Stimulated activated CD4-positive, alpha-beta T cell treated with anti-CD3 and anti-CD28 coated beads, Interleukin-15, amount 100 ng/mL, for 24 hours (primary cell): ENCODE measurements at regions not wholly inside any gene's neighbourhood (a gene's known extent, or its start where the extent isn't known, plus 50 kb on each side); places are given as distances from the start of the nearest gene placed in this dataset.
"Not testable (repeated sequence)": the region's sequence is repeated elsewhere in the genome, so short reads cannot be mapped to it uniquely, and the experiment has no call there.

Experiments used
- DNase-seq: peaks from one replicate; pipeline ENCODE4 v3.0.0-alpha.2; 2020

- no peak for DNase-seq
These were observed 234.5 kb downstream of the PCSK1 start for GRCh38 chr5:96198356-96199058.

DNA sequence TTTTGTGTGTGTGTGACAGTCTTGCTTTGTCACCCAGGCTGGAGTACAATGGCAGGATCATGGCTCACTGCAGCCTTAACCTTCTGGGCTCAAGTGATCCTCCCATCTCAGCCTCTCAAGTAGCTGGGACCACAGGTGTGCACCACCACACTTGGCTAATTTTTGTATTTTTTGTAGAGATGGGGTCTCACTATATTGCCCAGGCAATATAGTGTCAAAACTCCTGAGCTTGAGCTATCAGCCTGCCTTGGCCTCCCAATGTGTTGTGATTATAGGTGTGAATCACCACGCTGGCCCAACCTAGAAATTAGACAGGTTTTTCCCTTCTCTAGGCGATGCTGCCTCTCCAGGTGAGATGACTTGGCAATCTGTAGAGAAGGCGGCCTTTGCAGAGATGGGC, 235.3 kb downstream of the PCSK1 start:
- DNase-seq: not testable (repeated sequence)

DNA sequence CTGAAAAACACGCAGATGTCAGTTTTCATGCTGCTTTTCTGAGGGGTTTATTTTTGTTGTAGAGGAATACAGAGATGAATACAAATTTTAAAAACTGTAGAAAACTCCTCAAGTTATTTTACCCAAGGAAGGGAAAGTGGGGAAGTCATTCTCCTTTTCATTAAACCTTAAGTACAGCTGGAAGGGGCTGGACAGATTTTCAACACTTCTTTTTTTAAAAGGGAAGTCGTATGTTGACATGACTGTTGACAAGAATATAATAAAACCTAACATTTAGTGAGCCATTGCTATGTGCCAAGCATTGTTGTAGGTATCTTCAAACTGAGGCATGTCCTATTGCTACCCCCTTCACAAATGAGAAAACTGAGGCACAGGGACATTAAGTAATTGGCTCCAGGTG, 235.7 kb upstream of the ELL2 start:
- DNase-seq: no peak

DNA sequence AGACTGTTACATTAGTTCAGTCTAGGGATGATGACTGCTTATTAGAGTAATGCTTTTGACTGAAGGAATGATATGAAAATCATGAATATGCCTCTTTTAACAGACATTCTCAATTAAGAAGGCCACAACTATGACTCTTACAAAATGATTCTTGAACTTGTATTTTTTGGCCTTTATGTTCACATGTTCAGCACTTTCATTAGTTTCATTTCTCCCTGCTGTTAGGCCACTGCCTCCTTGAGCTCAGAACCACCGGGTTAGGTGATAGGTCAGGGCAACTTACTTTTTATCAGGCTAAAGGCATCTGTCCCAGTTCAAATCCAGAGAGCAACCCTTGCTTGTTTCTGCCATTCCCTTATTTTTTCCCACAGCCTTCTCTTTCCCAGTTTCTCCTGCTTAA, 235.2 kb upstream of the ELL2 start:
- no peak for DNase-seq

- no peak for DNase-seq
These were observed 234.8 kb upstream of the ELL2 start for GRCh38 chr5:96196407-96196806.

DNA sequence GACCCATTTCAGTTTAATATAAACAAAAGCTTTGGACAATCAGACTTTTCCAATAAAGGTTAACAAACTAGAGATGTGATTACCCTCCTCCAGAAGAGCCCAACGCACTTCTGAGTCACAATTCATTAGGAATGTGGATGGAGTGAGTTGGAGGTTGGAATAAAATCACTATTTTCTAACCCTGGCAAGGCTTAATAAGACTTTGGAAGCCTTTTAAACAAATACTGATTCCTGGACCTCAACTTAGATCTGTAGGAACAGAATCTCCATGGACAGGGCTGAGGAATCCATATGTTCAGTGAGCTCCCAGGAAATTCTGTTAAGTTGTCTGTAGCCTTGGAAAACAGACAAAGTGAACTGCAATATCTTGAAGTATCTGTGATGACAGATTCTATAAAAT, 233.5 kb upstream of the ELL2 start:
- no peak for DNase-seq

- no peak for DNase-seq
These were observed 232.9 kb upstream of the ELL2 start for GRCh38 chr5:96194593-96194992.

GRCh38 chr5:96193946-96194345, 232.3 kb upstream of the ELL2 start:
- no peak for DNase-seq

DNA sequence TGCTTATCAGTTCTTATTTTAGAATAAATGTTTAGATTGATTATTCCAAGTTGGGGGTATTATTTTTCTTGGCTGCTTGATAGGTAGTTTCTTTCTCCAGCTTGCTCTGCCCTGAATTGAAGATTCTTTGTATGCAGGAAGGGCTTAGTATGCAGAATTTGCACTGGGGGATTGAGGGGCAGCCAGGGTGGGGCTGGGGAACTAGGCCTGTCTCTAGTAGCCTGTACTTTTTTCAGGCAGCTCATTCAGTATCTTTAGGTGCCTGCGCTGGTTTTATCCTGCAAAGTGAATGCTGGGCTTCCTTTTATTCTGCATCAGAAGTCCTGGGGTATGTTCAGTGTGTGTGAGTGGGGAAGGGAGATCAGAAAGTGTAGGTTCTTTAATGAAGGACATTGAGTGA, 228.3 kb upstream of the ELL2 start:
- no peak for DNase-seq

- no peak for DNase-seq
These were observed 227.6 kb upstream of the ELL2 start for GRCh38 chr5:96189028-96189826.

- DNase-seq: no peak
These were observed 225.8 kb upstream of the ELL2 start for GRCh38 chr5:96187309-96188027.

DNA sequence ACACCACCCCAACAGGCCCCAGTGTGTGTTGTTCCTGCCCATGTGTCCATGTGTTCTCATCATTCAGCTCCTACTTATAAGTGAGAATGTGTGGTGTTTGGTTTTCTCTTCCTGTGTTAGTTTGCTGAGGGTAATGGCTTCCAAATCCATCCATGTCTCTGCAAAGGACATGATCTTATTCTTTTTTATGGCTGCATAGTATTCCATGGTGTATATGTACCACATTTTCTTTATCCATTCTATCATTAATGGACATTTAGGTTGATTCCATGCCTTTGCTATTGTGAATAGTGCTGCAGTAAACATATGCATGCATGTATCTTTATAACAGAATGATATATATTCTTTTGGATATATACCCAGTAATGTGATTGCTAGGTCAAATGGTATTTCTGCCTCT, 222.9 kb upstream of the ELL2 start:
- DNase-seq: not testable (repeated sequence)

DNA sequence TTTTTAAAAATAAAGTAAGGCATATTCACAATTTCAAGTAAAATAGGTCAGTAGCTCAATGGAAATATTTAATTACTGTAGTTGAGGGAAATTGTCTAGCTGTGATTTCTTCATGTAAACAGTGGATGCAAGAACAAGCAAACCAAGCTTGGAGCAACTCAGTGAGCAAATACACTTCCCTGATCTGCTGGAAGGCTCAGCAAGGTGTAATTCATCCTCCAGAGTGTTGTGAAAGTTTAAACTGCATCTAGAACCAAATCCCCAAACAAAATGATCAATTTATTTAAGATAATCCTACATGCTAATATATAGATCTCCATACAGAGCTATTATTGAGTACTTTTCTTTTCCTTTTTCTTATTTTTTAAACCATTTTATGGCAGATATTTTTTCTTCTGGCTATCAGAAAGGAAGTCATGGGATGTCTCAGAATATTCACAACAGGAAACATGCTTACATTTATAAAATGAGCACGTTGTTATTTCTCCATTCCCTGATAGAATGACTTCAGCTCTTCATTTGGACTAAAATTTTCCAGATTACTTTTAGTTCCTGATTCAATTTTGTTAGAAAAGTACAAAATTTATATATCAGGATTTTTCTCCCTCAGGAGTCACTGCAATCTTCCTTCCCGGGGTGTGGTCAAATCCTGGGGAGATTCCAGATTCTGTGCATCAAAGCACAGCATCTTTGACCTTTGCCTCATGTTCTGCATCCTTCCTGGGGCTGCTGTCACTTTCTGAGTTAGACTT, 219.2 kb upstream of the ELL2 start:
- DNase-seq: no peak

DNA sequence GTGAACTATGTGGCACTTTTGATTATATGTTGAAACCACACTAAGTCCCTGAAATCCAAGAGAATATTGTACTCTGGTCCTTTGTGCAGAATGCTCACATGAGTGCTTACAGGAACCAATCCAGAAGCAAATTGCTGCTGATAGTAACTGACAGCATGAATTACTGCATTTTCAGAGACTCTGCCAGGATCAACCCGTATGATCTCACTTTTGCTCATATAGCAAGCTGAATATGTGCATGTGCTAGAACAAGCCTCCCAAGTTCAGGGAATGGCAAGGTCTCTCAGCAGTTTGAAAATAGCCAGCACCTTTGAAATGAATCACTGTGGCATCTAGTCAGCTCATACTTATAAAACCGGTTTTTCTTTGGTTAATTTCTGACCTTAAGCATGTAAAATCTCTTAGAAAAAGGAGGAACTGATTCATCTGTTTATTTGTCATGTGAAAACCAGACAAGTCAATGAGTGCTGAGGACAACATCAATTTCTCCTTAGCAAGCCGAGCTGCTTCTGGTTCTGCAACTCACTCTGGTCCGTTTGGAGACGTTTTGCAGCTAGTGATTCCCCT, 215.7 kb upstream of the ELL2 start:
- no peak for DNase-seq

DNA sequence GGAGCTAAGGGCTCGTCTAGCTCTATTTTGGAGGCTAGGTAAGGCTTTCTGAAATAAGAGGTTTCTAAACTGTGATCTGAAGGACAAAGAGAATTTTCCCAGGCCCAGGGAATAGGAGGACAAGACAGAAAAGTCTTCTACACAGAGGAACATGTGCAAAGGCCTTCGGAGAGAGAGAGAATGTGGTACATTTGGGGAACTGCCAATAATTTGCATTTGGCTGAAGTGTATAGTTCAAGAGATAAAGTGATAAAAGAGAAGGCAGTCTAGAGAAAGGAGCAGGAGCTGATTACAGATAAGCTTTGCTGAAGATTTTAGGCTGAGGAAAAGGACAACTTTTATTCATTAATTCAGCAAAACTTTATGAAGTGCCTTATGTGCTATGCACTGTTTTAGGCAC, 214.4 kb upstream of the ELL2 start:
- no peak for DNase-seq

DNA sequence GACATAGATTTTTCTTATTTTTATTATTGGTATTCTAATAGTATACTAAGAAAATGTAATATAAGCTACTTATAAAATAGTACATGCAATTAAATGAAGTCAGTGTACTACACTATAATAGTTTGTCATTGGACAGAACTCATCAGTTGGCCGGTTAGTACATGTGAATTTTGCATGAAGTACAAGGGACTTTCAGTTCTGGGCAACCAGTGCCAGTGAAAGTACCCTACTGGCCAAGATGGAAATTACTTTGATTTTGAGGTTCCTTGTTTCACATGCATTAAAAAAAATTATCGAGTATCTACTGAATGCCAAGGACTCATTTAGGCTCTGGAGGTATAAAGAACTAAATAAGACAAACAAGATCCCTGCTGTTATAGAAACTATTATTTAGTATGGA, 213.4 kb upstream of the ELL2 start:
- no peak for DNase-seq

GRCh38 chr5:96173366-96173765, 211.7 kb upstream of the ELL2 start:
- no peak for DNase-seq

GRCh38 chr5:96172436-96172835, 210.8 kb upstream of the ELL2 start:
- no peak for DNase-seq

GRCh38 chr5:96171973-96172372, 210.3 kb upstream of the ELL2 start:
- DNase-seq: not testable (repeated sequence)

- not testable (repeated sequence) for DNase-seq
These were observed 209.0 kb upstream of the ELL2 start for GRCh38 chr5:96170481-96171125.

DNA sequence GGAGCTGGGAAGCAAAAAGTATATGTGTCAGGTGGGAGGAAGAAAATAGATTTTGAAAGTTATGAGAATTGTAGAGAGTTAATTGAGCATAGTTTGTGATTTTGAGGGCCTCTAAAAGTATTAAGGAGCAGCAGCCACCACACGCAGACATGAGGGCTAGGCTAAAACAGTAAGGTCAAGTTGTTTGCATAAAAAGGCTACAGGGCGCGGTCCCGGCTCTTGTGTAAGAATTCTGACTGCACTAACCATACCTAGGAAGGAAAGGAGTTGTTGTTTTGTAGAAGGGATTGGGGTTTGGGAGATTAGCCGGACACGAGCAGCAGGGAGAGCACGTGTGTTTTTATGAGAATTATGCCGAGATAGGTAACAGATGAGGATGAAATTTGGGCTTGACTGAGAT, 207.2 kb upstream of the ELL2 start:
- not testable (repeated sequence) for DNase-seq

DNA sequence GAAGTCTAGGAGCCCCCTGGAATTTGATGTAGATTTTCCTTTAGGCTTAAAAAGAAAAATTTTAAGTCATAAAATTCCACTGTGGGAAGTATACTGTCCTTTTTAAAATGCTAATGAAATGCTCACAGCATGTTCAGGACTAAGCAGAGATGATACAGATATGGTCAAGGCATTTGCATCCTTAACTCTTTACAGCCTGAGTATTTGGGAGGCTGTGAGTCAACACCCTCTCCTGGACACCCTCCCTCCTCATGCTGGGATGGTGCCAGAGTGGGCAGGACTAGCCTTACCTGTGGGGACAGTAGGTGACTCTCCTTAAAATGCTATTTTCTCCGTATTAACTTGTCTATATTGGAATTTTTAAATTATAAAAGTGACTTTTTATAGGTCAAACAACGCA, 197.4 kb upstream of the ELL2 start:
- DNase-seq: no peak
